Embryonic facial prominence (tissue), 1 donor: ENCODE measurements at regions not wholly inside any gene's neighbourhood (a gene's known extent, or its start where the extent isn't known, plus 50 kb on each side); places are given as distances from the start of the nearest gene placed in this dataset.
"Not testable (repeated sequence)": the region's sequence is repeated elsewhere in the genome, so short reads cannot be mapped to it uniquely, and the experiment has no call there.

Experiments used
- DNase-seq: peaks from one replicate; pipeline ENCODE4 v3.0.0-alpha.2; 2016; ENCODE audit errors: extremely low spot score

- DNase-seq, result no peak
Observed at GRCh38 chr2:132272713-132273112, 111.0 kb upstream of the ANKRD30BL start.

DNA sequence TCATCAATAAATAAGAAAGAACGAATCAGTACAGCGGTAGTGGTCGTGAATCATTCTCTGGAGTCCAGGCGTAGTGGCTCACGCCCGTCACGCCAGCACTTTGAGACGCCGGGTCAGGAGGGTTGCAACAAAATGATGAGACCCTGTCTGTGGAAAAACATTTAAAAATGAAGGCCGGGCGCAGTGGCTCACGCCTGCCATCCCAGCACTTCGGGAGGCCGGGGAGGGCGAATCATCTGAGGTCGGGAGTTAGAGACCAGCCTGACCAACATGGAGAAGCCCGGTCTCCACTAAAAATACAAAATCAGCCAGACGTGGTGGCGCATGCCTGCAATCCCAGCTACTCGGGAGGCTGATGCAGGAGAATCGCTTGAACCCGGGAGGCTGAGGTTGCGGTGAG, 111.8 kb upstream of the ANKRD30BL start:
- DNase-seq, result not testable (repeated sequence)

DNA sequence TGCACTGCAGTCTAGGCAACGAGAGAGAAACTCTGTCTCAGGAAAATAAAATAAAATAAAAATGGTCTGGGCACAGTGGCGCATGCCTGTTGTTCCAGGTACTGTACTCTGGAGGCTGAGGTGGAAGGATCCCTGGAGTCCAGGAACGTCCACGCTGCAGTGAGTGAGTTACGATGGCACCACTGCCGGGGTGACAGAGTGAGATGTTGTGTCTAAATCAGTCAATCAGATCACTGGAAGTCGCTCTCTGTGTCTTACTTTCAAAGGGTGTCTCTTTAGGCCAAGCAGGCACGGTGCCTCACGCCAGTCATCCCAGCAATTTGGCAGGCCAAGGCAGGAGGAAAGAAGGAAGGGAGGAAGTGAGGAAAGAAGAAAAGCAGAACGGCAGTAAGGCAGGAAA, 112.2 kb upstream of the ANKRD30BL start:
- DNase-seq, result no peak

GRCh38 chr2:132275396-132275795, 113.6 kb upstream of the ANKRD30BL start:
- DNase-seq, result no peak

- no peak for DNase-seq
Observed at GRCh38 chr2:132276571-132276981, 114.8 kb upstream of the ANKRD30BL start.

GRCh38 chr2:132278267-132278666, 116.5 kb upstream of the ANKRD30BL start:
- no peak for DNase-seq

- no peak for DNase-seq
Observed at GRCh38 chr2:132279344-132279743, 117.6 kb upstream of the ANKRD30BL start.

GRCh38 chr2:132279930-132280615, 118.3 kb upstream of the ANKRD30BL start:
- no peak for DNase-seq

GRCh38 chr2:132280912-132281311, 119.2 kb upstream of the ANKRD30BL start:
- no peak for DNase-seq

GRCh38 chr2:132282104-132282503, 120.4 kb upstream of the ANKRD30BL start:
- DNase-seq, result not testable (repeated sequence)

DNA sequence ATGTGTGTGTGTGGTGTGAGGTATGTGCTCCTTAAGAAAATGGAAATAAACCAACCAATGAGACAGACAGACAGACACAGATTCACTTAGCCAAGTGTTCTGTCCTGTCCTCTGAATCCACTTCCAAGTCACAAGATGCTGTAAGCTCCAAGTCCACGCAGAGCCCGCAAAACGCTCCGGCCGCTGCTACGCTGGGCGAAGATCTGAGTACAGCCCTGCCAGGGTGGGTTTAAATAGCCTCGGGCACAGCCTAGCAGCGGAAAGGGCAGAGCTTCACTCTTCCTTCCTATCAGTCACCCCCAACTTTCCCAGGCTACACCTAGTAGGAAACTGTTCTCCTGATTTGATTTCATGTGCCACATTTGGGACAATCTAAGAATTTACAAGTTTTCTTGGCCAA, 121.2 kb upstream of the ANKRD30BL start:
- DNase-seq, result no peak

DNA sequence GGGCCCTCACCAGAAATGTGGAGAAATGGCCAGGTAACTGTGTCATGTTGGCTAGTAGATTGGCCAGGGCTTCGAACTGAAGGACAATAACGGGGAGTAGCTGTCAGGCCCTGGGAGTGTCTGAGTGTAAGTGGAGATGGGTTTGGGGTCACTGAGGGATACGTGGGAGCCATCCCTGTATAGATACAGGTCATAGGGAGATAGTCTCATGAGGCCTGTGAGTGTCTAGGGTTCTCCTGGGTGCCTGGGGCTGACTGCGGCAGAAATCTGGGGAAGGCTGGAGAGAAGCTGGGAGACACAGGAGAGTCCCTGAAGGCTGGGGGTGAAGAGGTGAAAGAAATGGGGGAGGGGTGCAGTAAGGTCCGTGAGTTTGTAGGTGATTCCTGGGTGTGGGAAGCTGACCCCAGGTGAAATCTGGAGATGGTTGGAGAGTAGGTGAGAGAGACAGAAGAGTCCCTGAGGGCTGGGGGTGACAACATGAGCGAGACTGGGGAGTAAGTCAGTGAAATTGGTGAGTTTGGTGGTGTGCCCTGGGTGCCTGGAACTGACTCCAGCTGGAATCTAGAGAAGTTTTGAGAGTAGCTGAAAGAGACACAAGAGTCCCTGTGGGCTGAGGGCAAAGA, 124.6 kb upstream of the ANKRD30BL start:
- not testable (repeated sequence) for DNase-seq

DNA sequence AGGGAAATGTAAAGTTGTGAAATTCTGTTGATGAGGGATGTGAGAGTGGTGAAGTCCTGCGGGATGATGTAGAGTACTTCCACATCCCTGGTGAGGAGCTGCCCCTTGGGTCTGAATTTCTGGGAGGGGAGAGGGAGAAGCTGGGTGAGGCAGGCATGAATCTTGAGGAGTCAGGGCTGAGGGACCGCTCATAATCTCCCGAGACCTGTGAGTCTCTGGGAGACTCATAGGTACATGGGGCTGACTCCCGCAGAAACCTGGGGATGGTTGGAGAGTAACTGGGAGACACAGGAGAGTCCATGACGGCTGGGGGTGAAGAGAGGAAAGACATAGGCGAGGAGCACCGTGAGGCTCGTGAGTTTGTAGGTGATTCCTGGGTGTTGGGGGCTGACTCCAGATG, 126.2 kb upstream of the ANKRD30BL start:
- DNase-seq, result not testable (repeated sequence)

DNA sequence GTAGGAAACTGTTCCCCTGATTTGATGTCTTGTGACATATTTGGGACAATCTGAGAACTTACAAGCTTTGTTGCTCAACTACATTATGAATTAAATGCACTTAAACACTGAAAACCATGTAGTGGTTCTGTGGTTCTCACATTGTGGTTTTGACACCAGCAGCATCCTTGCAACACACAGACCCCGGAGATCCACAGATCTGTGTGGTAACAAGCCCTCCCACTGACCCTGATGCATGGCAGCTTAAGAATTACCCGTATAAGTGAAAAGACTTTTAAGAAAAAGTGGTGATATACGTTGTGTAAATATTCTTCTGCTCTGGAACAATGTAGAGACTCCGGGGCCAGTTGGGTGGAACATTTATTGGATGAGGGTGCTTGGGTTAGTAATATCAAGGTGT, 127.4 kb upstream of the ANKRD30BL start:
- not testable (repeated sequence) for DNase-seq

DNA sequence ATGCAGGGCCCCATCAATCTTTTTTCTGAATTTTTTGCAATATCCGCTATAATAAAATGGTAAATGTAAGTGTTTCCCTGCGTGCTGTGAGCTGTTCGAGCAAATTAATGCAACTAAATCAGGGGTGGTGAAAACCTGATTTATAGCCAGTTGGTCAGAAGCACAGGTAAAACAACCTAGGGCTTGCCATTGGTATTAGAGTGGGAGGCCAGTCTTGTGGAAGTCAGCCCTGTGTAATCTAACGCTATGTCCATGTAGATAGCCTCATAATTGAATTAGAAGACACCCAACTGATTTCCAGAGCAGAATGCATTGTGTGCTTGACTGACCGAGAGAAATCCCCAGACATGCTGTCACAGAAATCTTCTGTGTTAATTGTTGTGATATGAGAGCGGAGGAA, 126.8 kb upstream of the GPR39 start:
- not testable (repeated sequence) for DNase-seq

GRCh38 chr2:132300592-132301378, 115.8 kb upstream of the GPR39 start:
- not testable (repeated sequence) for DNase-seq

DNA sequence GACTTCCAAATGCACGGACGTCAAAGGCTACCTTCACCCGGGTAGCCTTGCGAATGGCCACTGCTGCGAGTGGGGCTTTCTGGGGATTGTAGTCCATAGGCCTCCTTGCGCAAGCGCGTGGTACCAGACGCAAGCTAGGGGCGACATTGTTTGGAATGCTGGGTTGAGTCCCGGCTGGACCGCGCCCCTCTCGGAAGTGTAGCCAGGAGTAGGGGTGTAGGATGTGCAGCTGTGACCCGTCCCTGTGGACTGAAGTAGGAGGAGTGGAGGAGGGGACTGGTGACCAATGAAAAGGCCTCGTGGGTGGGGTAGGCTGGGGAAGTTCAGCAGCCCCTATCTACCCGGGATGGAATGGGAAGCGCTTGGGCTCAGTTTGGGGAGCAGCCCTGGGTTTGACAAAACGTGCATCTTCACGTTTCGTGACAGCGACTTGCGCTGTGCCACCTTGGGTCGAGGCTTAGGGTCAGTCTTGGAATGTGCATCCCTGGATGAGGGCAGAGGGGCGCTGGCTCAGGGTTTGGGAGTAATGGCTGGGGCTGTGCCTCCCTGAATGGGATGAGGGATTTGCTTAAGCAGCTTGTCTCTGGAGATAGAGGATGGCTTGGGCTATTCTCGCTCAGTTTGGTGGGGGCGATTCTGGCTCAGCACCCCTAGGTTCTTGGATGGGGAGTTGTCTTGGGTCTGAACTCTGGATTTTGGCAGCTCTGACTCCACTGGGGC, 111.8 kb upstream of the GPR39 start:
- peak; percentile 29 for DNase-seq

- DNase-seq, result not testable (repeated sequence)
Observed at GRCh38 chr2:132307613-132308198, 108.9 kb upstream of the GPR39 start.

GRCh38 chr2:132309203-132309602, 107.4 kb upstream of the GPR39 start:
- DNase-seq, result not testable (repeated sequence)

- not testable (repeated sequence) for DNase-seq
Observed at GRCh38 chr2:132315546-132315945, 101.1 kb upstream of the GPR39 start.

DNA sequence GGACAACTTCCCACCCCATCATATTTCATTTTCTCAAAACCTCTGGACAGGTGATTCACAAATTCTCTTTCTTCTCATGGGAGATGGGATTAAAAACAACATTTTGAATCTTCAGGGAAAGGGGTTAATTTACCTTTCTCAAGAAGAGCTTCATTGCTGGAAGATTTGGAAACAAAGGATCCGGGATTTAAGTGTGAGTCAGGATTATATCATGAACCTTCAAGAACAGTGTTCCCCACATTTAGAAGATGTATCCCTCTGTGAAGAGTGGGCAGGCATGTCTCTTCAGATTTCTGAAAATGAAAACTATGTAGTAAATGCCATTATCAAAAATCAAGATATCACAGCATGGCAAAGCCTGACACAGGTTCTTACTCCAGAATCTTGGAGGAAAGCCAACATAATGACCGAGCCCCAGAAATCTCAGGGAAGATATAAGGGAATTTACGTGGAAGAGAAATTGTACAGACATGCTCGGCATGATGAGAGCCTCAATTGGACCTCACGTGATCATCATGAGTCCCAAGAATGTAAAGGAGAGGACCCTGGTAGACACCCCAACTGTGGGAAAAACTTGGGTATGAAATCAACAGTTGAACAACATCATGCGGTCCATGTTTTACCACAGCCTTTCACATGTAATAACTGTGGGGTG, 99.5 kb upstream of the GPR39 start:
- DNase-seq, result not testable (repeated sequence)
